HUDEP-2 (cell line): ENCODE measurements at regions not wholly inside any gene's neighbourhood (a gene's known extent, or its start where the extent isn't known, plus 50 kb on each side); places are given as distances from the start of the nearest gene placed in this dataset.

Experiments
- DNase-seq, 76 experiments: peaks; one replicate each; lab custom pipeline; 2025; ENCODE audit not compliant: unreplicated experiment in 76 of 76; lab: John Stamatoyannopoulos, UW

DNA sequence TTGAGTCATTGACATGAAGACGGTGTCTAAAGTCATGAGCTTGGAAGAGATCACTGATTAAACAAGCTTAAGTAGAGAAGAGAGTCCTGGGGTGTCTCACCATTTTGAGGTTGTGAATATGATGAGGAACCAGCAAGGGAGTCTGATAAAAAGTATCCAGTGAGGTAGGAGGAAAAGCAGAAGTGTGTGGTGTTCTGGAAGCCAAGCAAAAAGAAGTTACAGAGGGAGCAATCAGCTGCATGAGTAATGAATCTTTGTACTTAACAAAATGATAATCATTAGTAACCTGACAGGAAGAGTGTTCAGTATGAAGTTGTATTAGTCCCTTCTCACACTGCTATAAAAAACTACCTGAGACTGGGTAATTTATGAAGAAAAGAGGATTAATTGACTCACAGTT, 131.3 kb downstream of the C11orf87 start:
- DNase-seq: no peak

DNA sequence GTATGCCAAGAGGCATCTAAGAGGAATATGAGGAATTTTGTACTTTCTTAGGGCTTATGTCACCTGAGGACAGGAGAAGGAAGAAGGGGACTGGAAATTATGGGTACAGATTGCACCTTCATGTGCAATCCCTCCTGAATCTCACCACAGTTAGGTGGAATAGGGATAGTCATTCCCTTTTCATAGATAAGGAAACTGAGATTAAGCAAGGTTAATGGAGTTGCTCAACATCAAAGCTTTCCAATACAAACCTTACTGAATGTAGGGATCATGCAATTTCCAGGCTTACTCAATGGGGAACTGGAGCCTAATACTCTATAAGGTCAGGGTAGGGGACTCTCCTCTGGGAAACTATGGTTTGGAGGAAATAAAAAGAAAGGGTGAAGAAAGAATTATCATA, 133.0 kb downstream of the C11orf87 start:
- DNase-seq: no peak

DNA sequence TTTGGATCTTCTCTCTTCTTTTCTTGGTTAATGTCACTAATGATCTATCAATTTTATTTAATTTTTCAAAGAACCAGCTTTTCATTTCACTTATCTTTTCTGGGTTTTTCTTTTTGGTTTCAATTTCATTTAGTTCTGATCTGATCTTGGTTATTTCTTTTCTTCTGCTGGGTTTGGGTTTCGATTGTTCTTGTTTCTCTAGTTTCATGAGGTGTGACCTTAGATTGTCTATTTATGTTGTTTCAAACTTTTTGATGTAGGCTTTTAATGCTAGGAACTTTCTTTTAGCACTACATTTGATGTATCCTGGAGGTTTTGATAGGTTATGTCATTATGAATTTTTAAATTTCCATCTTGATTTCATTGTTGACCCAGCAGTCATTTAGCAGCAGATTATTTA, 142.3 kb downstream of the C11orf87 start:
- DNase-seq: no peak

DNA sequence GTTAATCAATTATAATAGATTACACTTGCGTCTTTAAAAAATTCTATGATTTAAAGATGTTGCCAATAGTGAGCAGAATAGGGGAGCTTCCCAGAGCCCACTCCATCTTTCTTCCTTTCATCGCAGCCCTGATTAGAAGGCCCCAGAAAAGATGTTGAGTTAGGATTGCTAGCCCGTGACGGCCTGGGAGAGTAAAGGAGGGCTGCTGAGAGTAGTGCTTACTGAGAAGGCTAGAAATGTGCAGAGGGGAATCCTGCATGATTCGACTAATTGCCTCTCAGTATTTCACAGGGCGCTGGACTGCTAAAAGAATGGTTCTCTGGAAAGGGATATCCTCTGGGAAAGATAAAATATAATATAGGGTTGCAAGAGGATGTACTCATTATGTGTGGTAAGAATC, 160.5 kb downstream of the C11orf87 start:
- DNase-seq: no peak

DNA sequence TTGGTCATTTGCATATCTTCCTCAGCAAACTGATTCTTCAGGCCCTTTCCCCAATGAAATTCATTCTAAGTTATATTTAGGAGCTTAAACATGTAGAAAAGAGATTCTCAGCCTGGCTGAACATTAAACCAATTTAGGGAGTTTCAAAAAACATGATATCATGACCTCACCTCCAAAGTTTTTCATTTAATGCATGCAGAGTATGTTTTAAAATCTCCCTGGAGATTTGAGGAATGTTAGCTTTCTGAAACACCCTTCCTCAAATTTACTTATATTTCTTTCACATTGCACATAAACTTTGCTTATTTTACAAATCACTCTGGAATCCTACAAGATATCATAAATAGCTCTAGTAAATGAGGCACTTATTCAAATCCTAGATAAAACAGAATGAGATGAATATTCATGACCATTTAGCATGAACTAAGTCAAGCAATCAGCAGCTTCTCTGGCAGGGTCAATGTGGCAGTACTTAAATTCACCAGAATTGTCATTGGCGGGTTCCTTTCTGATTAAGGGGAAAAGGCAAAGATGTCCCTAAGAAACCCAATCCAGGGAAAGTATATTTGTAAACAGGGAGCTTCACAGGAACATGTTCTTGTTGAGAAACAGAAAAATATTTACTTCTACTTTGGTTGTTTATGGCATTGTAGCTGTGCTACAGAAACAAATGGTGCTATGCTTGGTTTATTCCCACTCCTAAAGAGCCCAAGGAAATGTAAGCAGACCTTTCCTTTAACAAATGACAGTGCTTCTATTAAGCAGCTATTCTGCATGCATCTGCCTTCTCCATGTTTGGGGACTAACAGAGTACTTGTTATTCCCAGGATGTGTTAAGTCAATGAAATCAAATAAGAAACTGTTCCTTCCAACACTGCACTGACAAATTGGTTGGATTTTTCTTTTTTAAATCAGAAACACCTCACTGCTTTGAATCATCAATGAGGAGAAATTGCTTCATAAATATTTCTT, 162.3 kb downstream of the C11orf87 start:
- DNase-seq: no peak

DNA sequence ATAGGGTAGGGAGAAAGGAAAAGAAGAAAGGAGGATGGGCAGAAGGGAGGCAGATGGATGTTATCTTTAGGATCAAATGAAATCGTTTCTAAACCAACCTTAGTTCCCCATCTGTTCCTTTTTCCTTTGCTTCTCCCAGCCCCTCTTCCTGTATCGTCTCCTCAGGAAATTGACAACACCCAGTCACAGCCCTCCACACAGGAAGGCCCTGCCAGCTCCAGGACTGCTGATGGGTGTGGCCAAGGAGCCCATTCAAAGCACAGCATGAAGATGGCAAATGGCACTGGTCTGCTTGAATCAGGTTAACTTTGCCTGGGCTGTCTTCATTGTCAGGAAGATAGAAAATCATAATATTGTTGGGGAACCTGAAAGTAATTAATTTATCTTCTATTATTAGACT, 164.8 kb downstream of the C11orf87 start:
- no peak for DNase-seq

DNA sequence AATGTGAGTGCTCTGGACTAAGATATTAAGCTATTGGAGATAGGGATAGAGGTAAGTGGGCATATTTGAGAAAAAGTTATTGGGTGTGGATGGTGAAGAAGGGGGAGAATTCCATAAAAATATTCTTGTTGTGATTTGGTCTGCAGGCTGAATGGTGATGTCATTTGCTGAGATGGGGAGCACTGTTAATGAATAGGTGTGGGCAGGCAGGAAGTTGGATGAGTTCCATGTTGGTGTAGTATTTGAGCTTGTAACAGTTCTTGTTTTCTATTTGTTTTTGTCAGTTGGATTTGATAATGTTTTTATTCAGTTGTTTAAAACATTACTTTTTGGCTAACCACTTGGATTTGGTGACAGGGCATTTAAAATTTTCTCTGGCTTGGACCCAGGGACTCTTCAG, 168.8 kb downstream of the C11orf87 start:
- DNase-seq: no peak

DNA sequence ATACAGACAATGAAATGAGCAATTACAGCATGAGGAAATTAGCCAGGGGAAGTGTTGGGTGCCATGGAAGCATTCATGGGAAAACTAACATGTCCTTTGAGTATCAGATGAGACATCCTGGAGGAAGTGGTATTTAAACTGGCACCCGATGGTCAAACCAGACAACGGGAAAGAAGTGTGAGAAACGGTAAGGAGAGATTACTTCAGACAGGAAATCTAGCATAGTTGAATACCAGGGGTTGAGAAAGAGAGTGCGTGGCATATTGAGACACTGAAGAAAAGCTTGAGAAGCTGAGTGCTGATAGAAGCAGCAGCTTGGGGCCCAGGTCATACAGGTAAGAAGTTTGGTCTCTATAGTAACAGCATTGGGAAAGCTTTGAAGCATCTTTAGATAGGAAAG, 175.3 kb downstream of the C11orf87 start:
- DNase-seq: no peak

DNA sequence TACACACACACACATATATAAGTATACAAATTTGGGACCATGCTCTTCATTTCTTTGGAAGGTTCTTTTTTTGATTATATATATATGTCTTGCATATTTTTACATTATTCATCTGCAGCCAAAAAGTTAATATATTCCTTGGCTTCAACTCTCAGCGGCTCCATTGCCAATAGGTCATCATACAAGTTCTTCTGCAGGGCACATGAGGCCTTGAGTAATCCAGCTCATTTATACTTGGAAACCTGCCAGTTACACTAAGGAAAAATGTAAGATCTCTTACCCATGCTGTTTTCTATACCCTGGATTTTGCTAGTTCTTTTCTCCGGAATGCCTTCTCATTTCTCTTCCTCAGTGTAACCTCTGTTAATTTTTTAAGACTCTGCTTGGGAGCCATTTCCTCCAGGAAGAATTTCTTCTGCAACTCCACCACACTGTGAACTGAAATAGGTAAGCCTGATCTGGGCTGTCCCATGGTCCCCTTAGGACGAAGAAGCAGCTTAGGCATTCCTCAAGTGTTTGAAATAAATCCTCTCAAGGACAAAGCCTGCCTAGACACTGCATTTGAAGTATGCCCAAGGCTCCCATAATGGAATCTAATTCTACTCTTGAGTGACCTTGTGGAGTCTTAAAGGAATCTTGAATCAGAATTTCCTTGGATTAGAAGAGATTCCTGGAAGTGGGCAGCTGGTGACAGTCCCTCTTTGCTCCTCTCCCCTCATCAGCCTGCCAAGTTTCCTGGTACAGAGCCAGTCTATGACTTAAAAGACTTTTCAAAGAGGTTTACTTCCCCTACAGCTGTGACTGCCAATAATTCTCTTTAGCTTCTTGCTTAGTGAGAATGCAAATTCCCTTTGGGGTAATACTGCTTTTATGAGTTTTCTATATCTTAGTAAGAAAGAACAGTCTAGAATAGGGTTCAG, 182.8 kb downstream of the C11orf87 start:
- DNase-seq: no peak

DNA sequence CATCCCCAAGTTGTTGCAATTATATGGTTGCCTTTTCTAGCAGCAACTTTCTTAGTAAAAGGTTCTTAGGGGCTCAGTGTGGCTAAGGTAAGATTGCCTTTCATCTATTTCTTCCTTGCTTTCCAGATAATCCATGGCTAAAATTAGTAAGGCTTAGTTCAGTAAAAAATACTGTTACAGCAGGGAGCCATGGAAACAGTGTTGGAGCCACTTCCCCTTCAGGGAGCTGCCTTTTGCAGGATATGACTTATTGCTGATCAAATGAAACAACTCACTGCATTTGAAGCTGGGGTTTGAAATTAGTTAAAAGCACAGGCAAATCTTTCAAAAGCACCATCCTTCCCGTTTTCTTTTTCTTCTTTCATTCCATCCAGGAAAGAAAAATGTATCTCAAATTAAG, 184.3 kb downstream of the C11orf87 start:
- no peak for DNase-seq

DNA sequence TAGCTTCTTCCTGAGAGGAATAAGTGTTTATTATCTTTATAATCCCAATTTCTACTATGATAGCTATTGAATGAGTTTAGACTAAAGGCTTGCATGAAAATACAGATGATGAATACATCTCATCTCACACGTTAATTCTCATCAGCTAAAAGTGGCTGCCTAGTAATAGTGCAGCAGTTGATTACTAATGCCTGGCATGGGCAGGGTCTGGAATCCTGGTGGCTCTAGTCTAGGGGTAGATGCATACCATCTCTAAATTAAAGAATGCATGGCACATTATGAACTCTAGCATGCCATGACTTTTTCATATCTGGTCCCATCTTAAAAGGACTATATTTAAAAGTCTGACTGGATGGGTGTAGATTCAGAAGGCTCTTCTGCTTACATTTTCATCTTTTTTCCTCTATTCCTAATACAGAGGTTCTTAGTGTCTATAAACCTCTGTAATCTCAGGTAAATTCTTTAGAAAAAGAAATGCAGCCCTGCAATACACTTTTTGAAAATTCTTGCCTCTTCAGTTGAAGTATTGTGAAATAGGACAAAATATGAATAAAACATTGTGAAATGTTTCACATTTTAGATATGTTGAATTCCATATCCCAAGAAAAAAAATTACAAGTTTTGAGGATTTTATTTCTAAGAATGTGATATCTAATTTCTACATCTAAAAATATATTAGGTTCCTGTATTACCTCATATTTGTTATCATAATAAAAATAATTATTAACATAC, 187.6 kb downstream of the C11orf87 start:
- DNase-seq: no peak

DNA sequence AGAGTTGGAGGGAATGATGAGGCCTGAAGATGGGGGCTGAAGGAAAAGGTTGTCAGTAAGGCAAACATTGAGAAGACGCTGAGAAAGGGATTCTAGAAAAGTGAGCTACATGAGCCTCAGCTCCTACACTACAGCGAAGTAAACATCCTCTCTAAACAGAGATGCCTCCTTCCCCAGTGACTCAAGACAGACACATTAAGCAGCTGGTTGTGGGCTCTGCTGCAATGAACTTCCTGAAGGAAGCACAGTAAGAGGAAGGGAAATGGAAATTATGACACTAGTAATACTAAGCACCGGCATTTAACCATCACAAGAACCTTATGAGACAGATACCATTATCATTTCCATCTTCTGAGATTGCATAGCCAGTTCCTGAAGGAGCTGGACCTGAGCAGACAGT, 190.5 kb downstream of the C11orf87 start:
- no peak for DNase-seq

DNA sequence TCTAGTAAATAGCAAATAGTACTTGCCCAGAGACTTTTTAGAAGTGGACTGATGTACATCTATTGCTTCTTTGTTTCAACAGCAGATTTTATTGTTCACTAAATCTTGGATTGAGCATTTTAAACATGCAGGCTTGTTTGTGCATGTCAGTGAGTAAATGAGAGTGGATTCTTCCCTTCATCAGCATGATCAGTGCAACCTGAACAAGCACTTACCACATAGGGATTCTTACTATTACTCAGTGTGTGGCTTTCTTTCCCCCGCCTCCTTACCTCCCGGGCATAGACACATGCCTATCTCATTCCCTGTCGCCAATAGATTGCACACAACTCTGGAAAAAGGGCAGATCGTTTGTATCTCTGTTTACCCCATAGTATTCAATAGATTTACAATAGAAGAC, 197.5 kb downstream of the C11orf87 start:
- DNase-seq: no peak

DNA sequence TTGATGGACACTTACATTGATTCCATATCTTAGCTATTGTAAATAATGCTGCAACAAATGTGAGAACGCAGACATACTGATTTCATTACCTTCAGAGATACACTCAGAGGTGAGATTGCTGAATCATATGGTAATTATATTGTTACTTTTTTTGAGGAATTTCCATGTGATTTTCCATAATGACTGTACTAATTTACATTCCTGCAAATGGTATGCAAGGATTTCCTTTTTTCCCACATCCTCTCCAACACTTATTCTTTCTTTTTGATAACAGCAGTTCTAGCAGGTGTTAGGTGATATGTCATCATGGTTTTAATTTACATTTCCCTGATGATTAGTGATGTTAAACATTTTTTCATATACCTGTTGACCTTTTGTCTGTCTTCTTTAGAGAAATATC, 207.7 kb downstream of the C11orf87 start:
- DNase-seq: no peak

DNA sequence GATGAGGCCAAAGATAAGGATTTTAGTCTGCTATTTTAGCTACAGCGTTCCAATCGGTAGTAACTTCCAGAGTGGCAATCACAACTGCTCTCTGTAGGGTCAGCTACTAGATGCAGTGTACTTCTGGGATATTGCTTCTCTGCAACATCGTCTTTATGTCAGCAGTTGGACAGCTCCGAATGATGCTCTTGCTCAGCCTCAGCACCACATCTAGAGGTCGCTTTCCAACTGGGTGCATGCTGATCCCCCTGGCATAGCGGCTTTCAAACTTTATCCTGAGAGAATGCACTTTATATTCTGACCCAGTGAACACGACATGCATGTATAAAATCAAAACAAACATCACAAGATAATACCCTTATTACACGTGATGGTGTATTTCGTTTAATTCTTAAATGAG, 219.6 kb downstream of the C11orf87 start:
- peak in 1 of 76 experiments; percentile 0 for DNase-seq

DNA sequence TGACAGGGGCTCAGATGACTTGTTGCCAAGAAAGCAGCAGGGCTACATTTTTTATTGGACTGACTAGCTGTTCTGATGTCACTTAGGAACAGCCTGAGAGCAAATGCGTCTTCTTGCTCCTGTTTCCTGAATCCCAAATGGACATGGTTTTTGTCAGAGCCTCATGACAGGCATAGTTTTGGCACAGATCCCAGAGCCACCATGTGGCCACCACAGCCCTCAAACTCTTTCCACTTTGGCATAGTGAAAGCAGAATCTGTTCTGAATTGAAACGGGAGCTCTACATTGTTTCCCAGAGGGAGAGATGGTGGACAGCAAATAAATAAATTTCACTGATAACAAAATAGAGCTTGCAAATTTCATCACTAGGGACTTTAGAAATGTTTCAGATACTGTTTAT, 222.2 kb downstream of the C11orf87 start:
- DNase-seq: peak in 2 of 76 experiments; percentile 1 to 10

DNA sequence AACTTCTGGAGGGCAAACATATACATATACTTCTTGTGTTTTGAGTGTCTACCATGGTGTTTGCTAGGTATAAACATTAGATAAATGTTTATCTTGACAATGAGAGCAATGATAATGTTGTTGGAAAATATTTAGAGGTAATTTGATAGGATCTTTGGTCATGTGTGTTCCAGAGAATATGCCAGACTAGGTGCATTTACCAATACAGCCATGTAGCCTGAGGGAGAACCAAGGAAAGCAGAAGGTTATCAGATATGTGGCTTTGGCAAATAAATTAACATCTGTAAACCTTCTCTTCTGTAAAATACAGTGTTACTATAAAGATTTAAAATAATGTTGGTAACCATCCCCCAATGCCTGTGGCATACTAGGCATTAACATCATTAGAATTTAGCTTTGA, 226.8 kb downstream of the C11orf87 start:
- DNase-seq: no peak

DNA sequence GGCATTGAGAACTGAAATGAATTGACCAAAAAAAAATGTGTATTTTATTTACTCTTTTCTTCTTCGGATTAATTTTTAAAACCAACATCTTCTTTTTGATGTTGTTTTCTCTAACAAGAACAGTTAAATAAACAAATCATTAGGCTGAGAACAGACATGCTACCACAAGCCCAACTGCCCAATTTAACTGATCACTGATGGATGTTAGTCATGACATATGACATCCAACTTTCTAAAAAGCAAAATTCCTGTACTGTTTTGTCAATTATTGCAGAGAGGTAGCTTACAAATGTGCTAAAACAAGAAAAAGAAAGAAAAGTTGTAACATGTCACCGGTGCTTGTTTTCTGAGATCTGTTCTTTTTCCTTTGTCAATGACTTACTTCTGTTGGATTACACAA, 232.1 kb downstream of the C11orf87 start:
- DNase-seq: no peak

DNA sequence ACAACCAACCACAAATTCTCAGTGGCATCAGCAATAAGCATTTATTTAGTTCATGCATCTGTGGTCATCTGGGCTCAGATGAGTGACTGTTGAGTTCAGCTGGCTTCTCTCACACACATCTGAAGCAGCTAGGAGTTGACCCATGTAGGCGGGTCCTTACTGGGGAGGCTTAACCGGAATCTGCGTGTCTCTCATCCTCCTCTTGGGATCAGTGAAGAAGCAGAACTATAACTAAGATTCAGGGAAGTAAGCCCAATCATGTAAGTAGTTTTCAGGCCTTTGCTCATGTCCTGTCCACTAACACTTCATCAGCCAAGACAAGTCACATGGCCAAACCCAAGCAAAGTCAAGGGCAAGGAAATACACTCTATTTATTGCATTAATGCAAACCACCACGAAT, 236.2 kb downstream of the C11orf87 start:
- DNase-seq: no peak

DNA sequence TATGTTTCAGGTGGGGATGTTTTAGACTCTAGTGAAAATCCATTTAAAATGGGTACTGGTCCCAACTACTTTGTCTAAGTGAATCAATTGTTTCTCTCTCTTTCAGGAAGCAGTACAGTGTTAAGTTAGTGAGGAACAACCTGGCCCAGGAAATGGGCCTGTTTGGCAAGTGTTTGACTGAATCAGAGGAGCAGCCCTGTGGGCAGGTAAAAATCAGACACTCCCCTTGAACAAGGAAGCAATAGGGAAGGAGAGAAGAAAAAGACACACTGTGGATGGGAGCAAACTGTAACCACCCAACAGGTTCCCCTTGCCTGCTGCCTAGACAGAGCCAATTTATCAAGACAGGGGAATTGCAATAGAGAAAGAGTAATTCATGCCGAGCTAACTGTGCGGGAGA, 245.7 kb downstream of the C11orf87 start:
- no peak for DNase-seq
